ENCODE measurements at regions not wholly inside any gene's neighbourhood (a gene's known extent, or its start where the extent isn't known, plus 50 kb on each side); places are given as distances from the start of the nearest gene placed in this dataset.
"Not testable (repeated sequence)": the region's sequence is repeated elsewhere in the genome, so short reads cannot be mapped to it uniquely, and the experiment has no call there.

DNA sequence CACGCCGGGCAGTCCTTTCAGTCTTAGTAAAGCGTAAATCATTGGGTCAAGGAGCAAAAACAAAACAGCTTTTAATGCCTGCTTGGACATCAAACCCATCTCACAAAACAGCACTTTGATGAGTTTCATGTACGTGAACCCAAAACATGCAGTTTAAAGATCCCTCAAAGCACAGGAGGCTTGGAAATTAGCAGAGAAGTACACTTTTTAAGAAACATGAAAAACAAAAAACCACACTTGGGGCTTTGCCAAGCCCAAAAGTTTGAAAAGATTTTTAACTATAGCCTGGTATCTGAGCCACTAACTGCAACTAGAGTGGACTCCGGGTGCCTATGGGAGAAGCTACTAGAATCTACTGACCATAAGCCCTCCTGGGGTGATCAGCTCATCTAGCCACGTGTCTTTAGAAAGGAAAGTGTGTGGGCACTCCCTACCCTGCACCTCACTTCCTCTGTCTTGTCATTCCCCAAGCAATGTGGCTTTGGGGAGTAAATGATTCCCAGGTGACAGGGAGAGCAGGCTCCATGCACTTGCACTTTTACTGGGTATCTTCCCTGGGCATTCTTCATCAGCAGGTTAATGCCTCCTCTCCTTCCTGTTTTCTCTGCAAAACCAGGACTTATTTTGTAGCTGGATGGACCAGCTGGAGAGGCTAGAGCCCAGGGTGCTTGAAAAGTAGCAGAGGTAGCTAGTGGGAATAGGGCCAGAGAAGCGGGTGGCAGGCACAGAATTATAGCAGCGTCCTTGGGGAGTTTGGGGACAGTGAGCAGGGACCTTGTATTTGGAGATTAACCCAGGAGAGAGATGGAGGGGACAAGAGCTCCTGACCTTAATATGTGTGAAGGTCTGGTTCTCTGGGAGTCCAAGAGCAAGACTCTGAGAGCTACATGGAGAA is 339.3 kb downstream of the BCL11B start:
- Mint-ChIP-seq H3K4me1 (peaks cover 5% of the 10 kb centered on the region), H3K27ac (no peak overlapping the region), H3K4me3 (no peak overlapping the region), H3K36me3 (ENCODE audit: low read depth) (no peaks in the 10 kb centered on the region), H3K27me3 (ENCODE audit: low read depth, poor library complexity) (peaks cover 51% of the 10 kb centered on the region), H3K9me3 (no peaks in the 10 kb centered on the region)
- TF ChIP-seq, protein P1, sequence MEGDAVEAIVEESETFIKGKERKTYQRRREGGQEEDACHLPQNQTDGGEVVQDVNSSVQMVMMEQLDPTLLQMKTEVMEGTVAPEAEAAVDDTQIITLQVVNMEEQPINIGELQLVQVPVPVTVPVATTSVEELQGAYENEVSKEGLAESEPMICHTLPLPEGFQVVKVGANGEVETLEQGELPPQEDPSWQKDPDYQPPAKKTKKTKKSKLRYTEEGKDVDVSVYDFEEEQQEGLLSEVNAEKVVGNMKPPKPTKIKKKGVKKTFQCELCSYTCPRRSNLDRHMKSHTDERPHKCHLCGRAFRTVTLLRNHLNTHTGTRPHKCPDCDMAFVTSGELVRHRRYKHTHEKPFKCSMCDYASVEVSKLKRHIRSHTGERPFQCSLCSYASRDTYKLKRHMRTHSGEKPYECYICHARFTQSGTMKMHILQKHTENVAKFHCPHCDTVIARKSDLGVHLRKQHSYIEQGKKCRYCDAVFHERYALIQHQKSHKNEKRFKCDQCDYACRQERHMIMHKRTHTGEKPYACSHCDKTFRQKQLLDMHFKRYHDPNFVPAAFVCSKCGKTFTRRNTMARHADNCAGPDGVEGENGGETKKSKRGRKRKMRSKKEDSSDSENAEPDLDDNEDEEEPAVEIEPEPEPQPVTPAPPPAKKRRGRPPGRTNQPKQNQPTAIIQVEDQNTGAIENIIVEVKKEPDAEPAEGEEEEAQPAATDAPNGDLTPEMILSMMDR (IDR thresholded peaks at IDR 0.05): no peak
- DNase-seq: no peak

GRCh38 chr14:98934569-98934968 is 337.4 kb downstream of the BCL11B start:
- DNase-seq; H3K4me3 Mint-ChIP-seq; H3K27ac Mint-ChIP-seq; H3K36me3 Mint-ChIP-seq (ENCODE audit: low read depth); H3K9me3 Mint-ChIP-seq; H3K4me1 Mint-ChIP-seq: not testable (repeated sequence)
- peaks cover 47% of the 10 kb centered on the region for H3K27me3 Mint-ChIP-seq (ENCODE audit: low read depth, poor library complexity)

DNA sequence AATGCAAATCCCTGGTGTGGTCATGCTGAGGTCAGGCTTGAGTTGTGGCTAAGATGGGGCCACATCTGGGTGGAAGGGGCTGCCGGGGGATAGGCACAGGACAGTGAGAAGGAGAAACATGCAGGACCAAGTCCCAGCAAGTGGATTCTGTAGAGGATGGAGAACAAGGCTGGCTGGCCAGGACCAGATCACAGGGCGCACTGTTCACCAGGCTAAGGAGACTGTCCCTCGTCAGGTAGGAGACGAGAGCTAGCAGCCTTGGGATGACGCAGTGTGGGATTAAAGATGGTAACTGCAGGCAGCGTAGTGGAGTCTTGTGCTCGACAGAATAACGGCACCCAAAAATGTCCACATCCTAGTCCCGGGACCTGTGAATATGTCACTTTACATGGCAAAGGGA is 336.1 kb downstream of the BCL11B start:
- Mint-ChIP-seq H3K4me1 (peaks cover 9% of the 10 kb centered on the region), H3K9me3 (no peaks in the 10 kb centered on the region), H3K4me3 (no peak overlapping the region), H3K27me3 (ENCODE audit: low read depth, poor library complexity) (peaks cover 53% of the 10 kb centered on the region), H3K27ac (no peak overlapping the region), H3K36me3 (ENCODE audit: low read depth) (no peaks in the 10 kb centered on the region)
- no peak for DNase-seq
- TF ChIP-seq, protein P1 (IDR thresholded peaks at IDR 0.05): no peak

DNA sequence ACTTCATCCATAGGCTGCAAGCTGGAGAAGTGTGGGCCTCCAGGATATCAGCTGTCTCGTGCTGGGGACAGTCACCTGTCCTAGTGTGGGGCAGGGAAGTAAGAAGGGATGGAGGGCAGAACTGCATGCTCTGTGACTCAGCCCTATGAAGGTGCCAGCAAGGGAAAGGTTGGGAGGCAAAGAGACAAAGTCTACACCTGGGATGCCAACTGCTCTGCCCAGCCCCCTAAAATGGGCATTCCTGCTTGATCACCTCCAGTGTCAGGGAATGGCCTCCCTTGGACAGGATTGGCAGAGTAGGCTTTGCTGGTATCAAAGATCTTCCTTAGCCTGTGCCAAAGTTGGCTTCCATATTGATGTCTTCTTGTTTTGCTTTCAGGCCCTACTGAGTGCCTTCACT is 335.0 kb downstream of the BCL11B start:
- no peaks in the 10 kb centered on the region for H3K9me3 Mint-ChIP-seq
- no peaks in the 10 kb centered on the region for H3K36me3 Mint-ChIP-seq (ENCODE audit: low read depth)
- H3K27me3 Mint-ChIP-seq (ENCODE audit: low read depth, poor library complexity): peaks cover 49% of the 10 kb centered on the region
- TF ChIP-seq, protein P1 (IDR thresholded peaks at IDR 0.05): no peak
- no peak overlapping the region for H3K4me3 Mint-ChIP-seq
- peaks cover 9% of the 10 kb centered on the region for H3K4me1 Mint-ChIP-seq
- no peak for DNase-seq
- no peak overlapping the region for H3K27ac Mint-ChIP-seq

- no peak for DNase-seq
- Mint-ChIP-seq H3K9me3 (no peaks in the 10 kb centered on the region), H3K27me3 (ENCODE audit: low read depth, poor library complexity) (peaks cover 49% of the 10 kb centered on the region), H3K27ac (no peak overlapping the region), H3K4me3 (no peak overlapping the region), H3K36me3 (ENCODE audit: low read depth) (no peaks in the 10 kb centered on the region), H3K4me1 (peaks cover 9% of the 10 kb centered on the region)
- TF ChIP-seq, protein P1 (IDR thresholded peaks at IDR 0.05): no peak
Observed at GRCh38 chr14:98937712-98938505, 334.1 kb downstream of the BCL11B start.

- Mint-ChIP-seq H3K9me3 (no peaks in the 10 kb centered on the region), H3K4me3 (no peak overlapping the region), H3K27me3 (ENCODE audit: low read depth, poor library complexity) (peaks cover 43% of the 10 kb centered on the region), H3K36me3 (ENCODE audit: low read depth) (no peaks in the 10 kb centered on the region), H3K4me1 (peaks cover 16% of the 10 kb centered on the region), H3K27ac (no peak overlapping the region)
- no peak for DNase-seq
- TF ChIP-seq, protein P1 (IDR thresholded peaks at IDR 0.05): no peak
Observed at GRCh38 chr14:98940693-98941437, 331.1 kb downstream of the BCL11B start.

All from nephron progenitor cell (in vitro differentiated cells).